OCI-LY7 (cell line): ENCODE measurements at regions not wholly inside any gene's neighbourhood (a gene's known extent, or its start where the extent isn't known, plus 50 kb on each side); places are given as distances from the start of the nearest gene placed in this dataset.

Experiments
- BruUV-seq: library from RNA; stranded (reverse); fragments of 400-500 nt; replicated peaks from 2 replicates; lab custom pipeline; 2021; lab: Mats Ljungman, UMichigan
- CTCF ChIA-PET: fragments of 300-600 bp; sonication (Branson Sonifier 250); formaldehyde crosslinking; loops from one replicate; lab custom pipeline; 2022; ENCODE audit warnings: antibody characterized with exemption; ENCODE audit not compliant: unreplicated experiment; lab: Charles Lee
- POLR2A ChIA-PET: fragments of 300-600 bp; sonication (Branson Sonifier 250); formaldehyde crosslinking; loops from one replicate; lab custom pipeline; 2022; ENCODE audit warnings: antibody characterized with exemption; lab: Charles Lee
- DNase-seq: peaks from one replicate; pipeline ENCODE4 v3.0.0-alpha.2; 2015; ENCODE audit warnings: low spot score
- H2AFZ ChIP-seq: fragments of 200-600 bp; sonication (generic), shearing (Covaris generic); 2 replicates; pipeline ENCODE4 v1.6.1; 2014; ENCODE audit warnings: mild to moderate bottlenecking, antibody characterized with exemption, low read length, moderate library complexity
- H3K27ac ChIP-seq: fragments of 200-600 bp; sonication (generic); 2 replicates; pipeline ENCODE4 v1.5.1; 2014; ENCODE audit warnings: mixed run types, low read depth, mild to moderate bottlenecking, moderate library complexity, low read length, inconsistent platforms; ENCODE audit not compliant: poor library complexity, severe bottlenecking
- H3K36me3 ChIP-seq: fragments of 200-600 bp; sonication (generic); 2 replicates; pipeline ENCODE4 v1.6.1; 2014; ENCODE audit warnings: mild to moderate bottlenecking, antibody characterized with exemption, low read length, moderate library complexity, mixed read lengths; ENCODE audit not compliant: insufficient read depth
- H3K4me1 ChIP-seq: fragments of 200-600 bp; sonication (generic); 2 replicates; pipeline ENCODE4 v1.5.1; 2014; ENCODE audit warnings: mild to moderate bottlenecking, low read length; ENCODE audit not compliant: insufficient read depth, poor library complexity, severe bottlenecking
- H3K4me2 ChIP-seq: fragments of 200-600 bp; sonication (generic); 2 replicates; pipeline ENCODE4 v1.6.1; 2014; ENCODE audit warnings: mild to moderate bottlenecking, low read length
- H3K4me3 ChIP-seq: fragments of 200-600 bp; sonication (generic); 2 replicates; pipeline ENCODE4 v1.5.1; 2014; ENCODE audit warnings: mild to moderate bottlenecking, low read depth, low read length; ENCODE audit not compliant: poor library complexity, severe bottlenecking
- H3K79me2 ChIP-seq: fragments of 200-600 bp; sonication (generic); 2 replicates; pipeline ENCODE4 v1.6.1; 2016; ENCODE audit warnings: low read depth, mild to moderate bottlenecking, low read length, moderate library complexity, mixed read lengths; ENCODE audit not compliant: insufficient read depth
- H3K9me2 ChIP-seq: fragments of 200-600 bp; sonication (generic); 2 replicates; pipeline ENCODE4 v1.6.1; 2016; ENCODE audit warnings: mild to moderate bottlenecking, low read length, mixed read lengths; ENCODE audit not compliant: insufficient read depth
- H3K9me3 ChIP-seq: fragments of 200-600 bp; sonication (generic); 2 replicates; pipeline ENCODE4 v1.6.1; 2014; ENCODE audit warnings: mild to moderate bottlenecking, mixed run types, low read length, mixed read lengths
- H4K20me1 ChIP-seq: fragments of 200-600 bp; sonication (generic); 2 replicates; pipeline ENCODE4 v1.6.1; 2014; ENCODE audit warnings: mild to moderate bottlenecking, antibody characterized with exemption, low read length, moderate library complexity, mixed read lengths; ENCODE audit not compliant: insufficient read depth
- CTCF ChIP-seq: fragments of 200-600 bp; sonication (generic); conservative IDR thresholded peaks from 2 replicates; pipeline ENCODE4 v1.5.1; 2014; ENCODE audit warnings: mild to moderate bottlenecking, antibody characterized with exemption, low read length, moderate library complexity, mixed read lengths
- EZH2phosphoT487 ChIP-seq: fragments of 200-600 bp; sonication (generic); IDR thresholded peaks from 2 replicates; pipeline ENCODE4 v1.6.1; 2018; ENCODE audit warnings: low read depth, borderline replicate concordance, mild to moderate bottlenecking, mixed run types, antibody characterized with exemption, low read length, moderate library complexity, mixed read lengths
- intact Hi-C: fragments of 100-400 bp; cut with micrococcal nuclease; formaldehyde crosslinking; loops from one replicate; pipeline ENCODE4 v1.10.0; 2022; ENCODE audit not compliant: unreplicated experiment

DNA sequence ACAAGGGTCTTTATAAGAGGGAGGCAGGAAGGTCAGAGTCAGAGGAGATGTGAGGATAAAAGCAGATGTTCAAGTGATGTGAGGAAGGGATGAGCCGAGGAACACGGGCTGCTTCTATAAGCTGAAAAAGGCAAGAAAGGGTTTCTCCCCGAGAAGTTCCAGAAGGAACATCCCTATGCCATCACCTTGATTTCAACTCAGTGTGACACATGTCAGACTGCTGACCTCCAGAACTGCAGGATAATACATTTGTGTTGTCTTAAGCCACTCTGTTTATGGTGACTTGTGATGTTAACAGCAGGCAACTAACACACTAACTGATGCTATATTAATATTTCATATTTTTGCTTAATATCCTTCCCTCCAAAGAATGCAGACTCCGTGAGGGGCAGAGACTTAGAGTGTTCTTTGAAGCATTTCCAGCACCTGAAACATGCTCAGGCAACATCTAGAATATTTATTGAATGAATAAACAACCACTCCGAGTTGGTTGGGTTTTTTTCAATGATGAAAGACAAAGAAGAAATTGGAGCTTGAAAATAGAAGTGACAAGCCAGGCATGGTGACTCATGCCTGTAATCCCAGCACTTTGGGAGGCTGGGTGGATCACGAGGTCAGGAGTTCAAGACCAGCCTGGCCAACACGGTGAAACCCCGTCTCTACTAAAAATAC lies 77.6 kb upstream of the ADRA1B start:
- BruUV-seq, result no TSS peak
- H3K9me3 ChIP-seq, result no peaks in the 10 kb centered on the region
- no peaks in the 10 kb centered on the region for H3K4me1 ChIP-seq
- DNase-seq, result no peak
- H3K27ac ChIP-seq, result no peak overlapping the region
- POLR2A ChIA-PET, result no interaction called here
- CTCF ChIA-PET, result no interaction called here
- H3K79me2 ChIP-seq, result no peaks in the 10 kb centered on the region
- TF ChIP-seq CTCF, result no peak
- TF ChIP-seq EZH2phosphoT487, result no peak
- intact Hi-C loops, result no loop called here
- H2AFZ ChIP-seq, result no peak overlapping the region
- no peaks in the 10 kb centered on the region for H3K9me2 ChIP-seq
- no peak overlapping the region for H3K4me2 ChIP-seq
- H3K4me3 ChIP-seq, result no peak overlapping the region
- no peaks in the 10 kb centered on the region for H3K36me3 ChIP-seq
- no peaks in the 10 kb centered on the region for H4K20me1 ChIP-seq

DNA sequence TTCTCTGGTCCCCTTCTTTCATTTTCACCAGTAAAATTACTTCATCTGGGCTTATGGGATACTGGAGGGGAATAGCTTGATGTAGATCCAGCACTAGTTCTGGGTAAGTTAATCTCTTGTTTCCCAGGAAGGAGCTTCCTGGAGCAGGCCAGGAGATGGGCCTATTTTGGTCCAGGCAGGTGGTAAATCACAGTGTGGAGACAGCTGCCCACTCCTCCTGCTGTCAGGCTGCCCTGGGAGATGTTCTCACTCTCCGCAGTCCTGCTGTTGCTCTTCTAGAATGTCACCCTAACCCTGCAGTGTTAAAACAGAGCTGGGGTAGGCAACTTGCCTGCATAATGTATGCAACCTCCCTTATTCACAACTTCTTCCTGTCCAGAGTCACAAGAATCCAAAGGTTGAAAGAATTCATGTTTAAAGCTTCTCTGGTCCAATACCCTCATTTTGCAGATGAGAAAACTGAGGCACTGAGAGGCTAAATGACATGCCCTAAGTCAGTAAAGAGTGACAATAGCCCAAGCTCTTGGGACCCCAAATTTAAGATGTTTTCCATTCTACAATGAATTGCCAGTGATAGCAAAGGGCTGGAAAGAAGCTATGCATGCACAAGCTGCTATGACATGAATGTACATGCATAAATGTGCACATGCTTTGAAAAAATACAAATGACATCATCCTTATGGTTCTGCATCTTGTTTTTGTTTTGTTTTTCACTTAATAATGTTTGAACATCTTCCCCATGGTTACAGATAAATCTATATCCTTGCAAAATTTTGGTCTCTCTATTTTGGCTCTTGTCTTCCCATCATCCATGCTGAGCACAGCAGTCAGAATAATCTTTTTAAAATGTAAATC lies 71.8 kb upstream of the ADRA1B start:
- Histone ChIP-seq H4K20me1 (no peaks in the 10 kb centered on the region), H3K9me3 (no peaks in the 10 kb centered on the region), H3K79me2 (no peaks in the 10 kb centered on the region), H2AFZ (no peak overlapping the region), H3K27ac (no peak overlapping the region), H3K4me1 (no peaks in the 10 kb centered on the region), H3K4me2 (no peak overlapping the region), H3K9me2 (no peaks in the 10 kb centered on the region), H3K36me3 (no peaks in the 10 kb centered on the region), H3K4me3 (no peak overlapping the region)
- ChIA-PET POLR2A (interaction anchor here (0.6 to 1.2 kb wide), 3 partner anchors 8 to 120 kb away, joined by 3 to 5 read pairs (median 3); no protein-coding TSS in a partner anchor), CTCF (no interaction called here)
- TF ChIP-seq CTCF (no peak), EZH2phosphoT487 (no peak)
- intact Hi-C loops, result no loop called here
- no TSS peak for BruUV-seq
- DNase-seq, result no peak
